ACHN (cell line): ENCODE measurements at regions not wholly inside any gene's neighbourhood (a gene's known extent, or its start where the extent isn't known, plus 50 kb on each side); places are given as distances from the start of the nearest gene placed in this dataset.
"Not testable (repeated sequence)": the region's sequence is repeated elsewhere in the genome, so short reads cannot be mapped to it uniquely, and the experiment has no call there.

ENCODE experiments used
- DNase-seq: peaks from one replicate; pipeline ENCODE4 v3.0.0-alpha.2; 2015
- in situ Hi-C: cut with HindIII; loops from 2 replicates; pipeline ENCODE4 v1.10.0; 2017; ENCODE audit warnings: low sequenced_read_pairs, low pct_ligation_motif_present, low pct_unique_long_range_greater_than_20kb

GRCh38 chr7:8809320-8809719 is 375.9 kb downstream of the NXPH1 start:
- DNase-seq, result no peak

GRCh38 chr7:8817448-8818036 is 384.1 kb downstream of the NXPH1 start:
- DNase-seq, result no peak
- in situ Hi-C loops, result no loop called here

More at GRCh38 chr7:8809320-8809719, 375.9 kb downstream of the NXPH1 start:
- in situ Hi-C loops, result no loop called here

DNA sequence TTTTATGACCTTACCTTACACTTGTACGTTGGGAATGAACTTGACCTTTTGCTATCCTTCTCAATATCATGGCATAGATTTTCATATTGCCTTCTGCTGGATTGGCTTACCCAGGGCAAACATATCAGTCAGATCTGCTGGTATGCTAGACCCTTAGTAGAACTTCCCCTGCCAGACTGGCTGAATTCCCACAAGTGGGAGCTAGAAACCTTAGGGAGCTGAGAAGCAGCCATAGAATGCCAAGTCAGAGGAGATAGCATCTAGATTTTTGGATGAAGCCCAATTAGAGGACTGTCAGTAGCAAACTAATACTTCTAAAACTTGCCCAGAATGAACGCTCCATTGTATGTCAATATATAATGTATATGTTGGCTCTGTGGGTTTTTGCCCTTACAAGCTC is 385.0 kb downstream of the NXPH1 start:
- no peak for DNase-seq
- in situ Hi-C loops, result no loop called here

DNA sequence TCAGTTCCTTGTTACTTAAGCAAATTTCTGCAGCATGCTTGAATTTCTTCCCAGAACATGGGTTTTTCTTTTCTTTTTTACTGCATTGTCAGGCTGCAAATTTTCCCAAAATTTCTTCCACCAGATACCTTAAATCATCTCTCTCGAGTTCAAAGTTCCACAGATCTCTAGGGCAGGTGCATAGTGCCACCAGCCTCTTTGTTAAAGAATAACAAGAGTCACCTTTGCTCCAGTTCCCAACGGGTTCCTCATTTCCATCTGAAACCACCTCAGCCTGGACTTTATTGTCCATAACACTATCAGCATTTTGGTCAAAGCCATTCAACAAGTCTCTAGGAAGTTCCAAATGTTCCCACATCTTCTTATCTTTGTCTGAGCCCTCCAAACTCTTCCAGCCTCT is 389.2 kb downstream of the NXPH1 start:
- in situ Hi-C loops, result no loop called here
- DNase-seq, result no peak

- no peak for DNase-seq
- in situ Hi-C loops, result no loop called here
Observed at GRCh38 chr7:8823486-8823885, 390.1 kb downstream of the NXPH1 start.

DNA sequence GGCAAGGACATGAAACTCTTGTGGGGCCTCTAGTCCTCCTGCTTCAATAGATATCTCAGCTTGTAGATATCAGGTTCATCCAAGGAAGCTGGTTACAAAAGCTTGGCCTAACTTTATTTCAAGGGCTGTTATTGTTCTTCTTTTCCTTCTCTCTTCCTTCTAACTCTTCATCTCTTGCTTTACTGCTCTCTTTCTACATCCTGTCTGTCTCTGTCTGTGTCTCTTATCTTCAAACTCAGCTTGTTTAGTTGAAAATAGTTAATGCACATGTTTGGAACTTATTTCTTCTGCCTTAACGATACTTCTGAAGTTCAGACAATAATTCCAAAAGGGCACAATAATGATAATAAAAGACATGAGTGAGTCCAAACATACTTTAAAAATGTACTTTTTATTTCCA is 393.9 kb downstream of the NXPH1 start:
- in situ Hi-C loops, result no loop called here
- no peak for DNase-seq

GRCh38 chr7:8829100-8829499 is 395.7 kb downstream of the NXPH1 start:
- DNase-seq, result no peak
- in situ Hi-C loops, result no loop called here

GRCh38 chr7:8831376-8831775 is 398.0 kb downstream of the NXPH1 start:
- in situ Hi-C loops, result no loop called here
- DNase-seq, result peak; percentile 49

- no peak for DNase-seq
- in situ Hi-C loops, result no loop called here
Observed at GRCh38 chr7:8833355-8833754, 399.9 kb downstream of the NXPH1 start.

DNA sequence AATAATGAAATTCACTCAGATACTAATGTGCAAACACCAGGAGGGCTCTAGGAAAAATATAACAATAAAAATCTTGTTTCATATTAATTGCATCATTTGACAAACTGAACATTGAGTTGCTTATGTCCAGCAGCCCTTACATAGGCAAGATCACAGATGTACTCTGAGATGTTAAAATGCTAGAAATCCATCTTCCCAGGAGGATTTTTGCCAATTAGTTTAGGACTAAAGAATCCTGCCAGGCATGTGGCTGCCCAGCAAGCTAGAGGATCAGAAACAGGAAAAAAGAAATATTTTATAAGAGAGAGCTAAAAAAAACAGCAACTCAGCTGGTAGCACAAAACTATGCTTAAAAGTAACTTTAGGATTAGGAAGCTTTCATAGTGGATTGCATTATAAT is 407.8 kb downstream of the NXPH1 start:
- in situ Hi-C loops, result no loop called here
- DNase-seq, result no peak

- in situ Hi-C loops, result no loop called here
- DNase-seq, result no peak
Observed at GRCh38 chr7:8871716-8872115, 438.3 kb downstream of the NXPH1 start.

DNA sequence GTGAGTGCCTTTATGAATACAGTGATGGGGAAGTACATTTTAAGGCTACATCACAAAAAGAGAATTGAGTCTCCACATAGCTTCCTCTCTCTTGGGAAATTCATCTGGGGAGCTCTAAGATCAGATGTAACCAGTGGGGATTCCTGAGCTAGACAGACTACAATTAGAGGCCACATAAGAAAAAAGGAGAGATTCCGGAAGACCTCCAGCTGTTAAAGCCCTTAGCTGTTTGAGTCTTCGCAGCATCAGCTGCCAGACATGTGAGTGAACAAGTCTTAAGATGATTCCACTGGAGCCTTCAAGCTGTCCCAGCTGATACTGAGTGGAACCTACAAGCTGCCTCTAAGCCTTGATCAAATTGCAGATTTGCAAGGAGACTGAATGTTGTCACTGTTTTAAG is 448.5 kb downstream of the NXPH1 start:
- no peak for DNase-seq
- in situ Hi-C loops, result no loop called here

DNA sequence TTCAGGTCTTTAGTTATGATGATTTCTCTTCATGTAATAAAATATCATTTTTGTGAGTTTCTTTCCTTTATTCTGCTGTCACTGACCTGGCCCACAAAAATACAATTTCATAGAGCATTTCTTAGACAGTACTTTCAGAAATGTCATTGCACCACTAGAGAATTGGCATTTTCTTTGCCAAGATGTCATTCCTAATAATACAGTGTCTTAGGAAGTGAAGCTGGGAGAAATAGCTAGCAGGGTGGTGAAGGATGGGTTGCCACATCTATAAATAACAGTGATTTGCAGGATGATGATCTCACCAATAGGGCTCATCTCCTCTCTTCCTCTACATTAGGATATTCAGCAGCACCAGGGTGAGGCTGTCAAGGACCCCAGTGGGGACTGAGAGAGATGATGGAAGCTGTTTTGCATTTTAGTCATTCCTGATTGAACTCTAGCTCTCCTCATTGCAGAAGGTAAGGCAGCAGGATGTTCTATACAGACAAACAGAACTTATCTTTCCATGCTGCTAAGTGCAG is 452.1 kb downstream of the NXPH1 start:
- no peak for DNase-seq
- in situ Hi-C loops, result no loop called here

DNA sequence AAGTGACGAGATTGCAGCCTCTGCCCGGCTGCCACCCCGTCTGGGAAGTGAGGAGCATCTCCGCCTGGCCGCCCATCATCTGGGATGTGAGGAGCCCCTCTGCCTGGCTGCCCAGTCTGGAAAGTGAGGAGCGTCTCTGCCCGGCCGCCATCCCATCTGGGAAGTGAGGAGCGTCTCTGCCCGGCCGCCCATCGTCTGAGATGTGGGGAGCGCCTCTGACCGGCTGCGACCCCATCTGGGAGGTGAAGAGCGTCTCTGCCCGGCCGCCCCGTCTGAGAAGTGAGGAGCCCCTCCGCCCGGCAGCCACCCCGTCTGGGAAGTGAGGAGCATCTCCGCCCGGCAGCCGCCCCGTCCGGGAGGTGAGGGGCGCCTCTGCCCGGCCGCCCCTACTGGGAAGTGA is 456.9 kb downstream of the NXPH1 start:
- DNase-seq, in situ Hi-C loops: not testable (repeated sequence)

- DNase-seq, result no peak
- in situ Hi-C loops, result no loop called here
Observed at GRCh38 chr7:8893775-8894174, 460.4 kb downstream of the NXPH1 start.

GRCh38 chr7:8906396-8907075 is 473.1 kb downstream of the NXPH1 start:
- DNase-seq, result no peak
- in situ Hi-C loops, result no loop called here

DNA sequence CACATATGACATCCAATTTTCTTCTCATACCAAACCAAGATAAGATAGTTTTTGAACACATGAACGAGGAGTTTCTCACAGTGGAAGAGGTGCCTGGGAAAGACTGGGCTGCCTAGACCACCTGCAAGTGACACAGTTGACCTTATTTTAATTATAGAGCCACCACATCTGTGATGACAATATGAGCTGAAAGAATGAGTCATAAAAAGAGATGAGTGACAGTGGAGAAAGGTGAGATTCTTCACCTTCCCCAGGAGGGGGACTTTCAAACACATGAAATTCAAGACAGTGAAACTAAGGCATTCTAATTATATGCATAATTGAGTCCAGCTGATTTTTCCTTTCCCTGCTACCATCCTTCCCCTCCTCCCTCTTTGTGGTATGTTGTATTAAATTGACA is 475.5 kb downstream of the NXPH1 start:
- in situ Hi-C loops, result no loop called here
- no peak for DNase-seq

GRCh38 chr7:8913682-8914081 is 480.3 kb downstream of the NXPH1 start:
- no peak for DNase-seq
- in situ Hi-C loops, result no loop called here

DNA sequence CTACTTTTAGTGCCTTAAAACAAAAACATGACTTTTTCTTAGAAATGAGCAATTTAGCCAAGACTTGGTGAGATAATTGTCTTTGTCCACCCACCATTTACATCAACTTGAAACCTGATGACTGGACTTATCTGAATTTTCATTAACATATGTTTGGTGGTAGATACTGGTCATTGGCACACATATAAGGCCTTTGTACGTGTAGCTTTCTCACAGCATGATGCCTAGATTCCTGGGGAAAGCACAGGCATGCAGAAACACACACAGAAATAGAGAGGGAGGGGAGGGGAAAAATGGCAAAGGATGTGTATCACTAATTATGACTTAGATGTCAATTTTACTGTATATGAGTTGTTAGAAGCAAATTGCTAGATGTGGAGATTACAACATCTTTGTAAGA is 488.4 kb downstream of the NXPH1 start:
- DNase-seq, result no peak
- in situ Hi-C loops, result no loop called here

- DNase-seq, result no peak
- in situ Hi-C loops, result no loop called here
Observed at GRCh38 chr7:8922726-8923125, 489.3 kb downstream of the NXPH1 start.
